Gastroesophageal sphincter (tissue), 4 donors: ENCODE measurements at regions not wholly inside any gene's neighbourhood (a gene's known extent, or its start where the extent isn't known, plus 50 kb on each side); places are given as distances from the start of the nearest gene placed in this dataset.
A peak's percentile ranks its signal among the peaks of the same experiment; 100 is the strongest.

Experiments
- ATAC-seq: fragments of 150-250 bp; one replicate; pipeline ENCODE4 v1.9.1; 2016; ENCODE audit warnings: mild to moderate bottlenecking, moderate library complexity
- H3K27ac ChIP-seq, 4 donors: fragments of 200-600 bp; sonication (generic) in 3 of 4; 1 replicate in 3 of 4; 2 replicates in 1 of 4; pipeline ENCODE4 v1.5.1; 2016 to 2019
- H3K27me3 ChIP-seq: fragments of 200-600 bp; sonication (generic); one replicate; pipeline ENCODE4 v1.5.1; 2019
- H3K36me3 ChIP-seq, 2 donors: fragments of 200-600 bp; sonication (generic); one replicate each; pipeline ENCODE4 v1.5.1; 2019; ENCODE audit warnings: control low read depth in 1 of 2
- H3K4me1 ChIP-seq, 3 donors: fragments of 200-600 bp; sonication (generic); 1 replicate in 2 of 3; 2 replicates in 1 of 3; pipeline ENCODE4 v1.5.1; 2016 to 2019; ENCODE audit warnings: control low read depth in 2 of 3
- H3K4me3 ChIP-seq, 2 donors: fragments of 200-600 bp; sonication (generic); one replicate each; pipeline ENCODE4 v1.5.1; 2019; ENCODE audit warnings: mild to moderate bottlenecking in 1 of 2, moderate library complexity in 1 of 2
- H3K9me3 ChIP-seq, 3 donors: fragments of 200-600 bp; sonication (generic); one replicate each; pipeline ENCODE4 v1.5.1; 2017 to 2019; ENCODE audit warnings: control low read depth in 2 of 3
- EP300 ChIP-seq: sonication (generic); formaldehyde crosslinking; IDR thresholded peaks from one replicate; pipeline ENCODE4 v1.6.1; 2017; ENCODE audit warnings: antibody characterized with exemption, mild to moderate bottlenecking
- POLR2A ChIP-seq, 2 donors: fragments of 450-650 bp; IDR thresholded peaks; one replicate each; pipeline ENCODE4 v1.6.1; 2017; ENCODE audit warnings: antibody characterized with exemption in 2 of 2, mild to moderate bottlenecking in 2 of 2, moderate library complexity in 1 of 2
- POLR2AphosphoS5 ChIP-seq: sonication (generic); formaldehyde crosslinking; IDR thresholded peaks from one replicate; pipeline ENCODE4 v1.6.1; 2017; ENCODE audit warnings: antibody characterized with exemption
- WGBS, 2 donors: methylation state at CpG; one replicate each; pipeline ENCODE4 v1.1.5; 2018; ENCODE audit warnings: low coverage in 1 of 2; 5-methylcytosine and 5-hydroxymethylcytosine counted together
- TF ChIP-seq, protein P1 (sequence below), 4 experiments: fragments of 200-600 bp in 2 of 4; fragments of 450-650 bp in 2 of 4; sonication (generic) in 1 of 4; IDR thresholded peaks; one replicate each; pipeline ENCODE4 v1.5.1; 2017 to 2019; ENCODE audit warnings: antibody characterized with exemption in 4 of 4, mild to moderate bottlenecking in 2 of 4, moderate library complexity in 2 of 4

DNA sequence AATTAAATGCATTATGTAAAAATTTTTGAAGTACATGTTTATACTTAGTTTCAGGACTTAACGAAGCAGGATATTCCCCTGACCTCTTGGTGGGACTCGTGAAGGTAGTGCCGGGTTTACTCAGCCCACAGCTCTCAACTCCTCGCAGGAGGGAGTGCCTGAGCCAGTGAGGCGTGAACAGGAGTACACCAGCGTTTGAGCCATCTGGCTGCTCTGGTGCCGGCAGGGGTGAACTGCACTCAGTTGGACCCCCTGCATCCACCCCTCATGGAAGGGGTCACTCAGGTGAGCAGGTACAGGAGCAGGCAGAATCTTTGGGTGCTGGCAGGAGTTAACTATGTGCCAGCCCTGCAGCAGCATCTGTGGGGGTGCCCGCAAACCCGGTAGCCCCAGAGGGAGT lies 625.1 kb upstream of the PCDH15 start:
- Histone ChIP-seq H3K9me3 (no peaks in the 10 kb centered on the region), H3K4me1 (no peaks in the 10 kb centered on the region), H3K27ac (no peak overlapping the region), H3K4me3 (no peak overlapping the region), H3K36me3 (no peaks in the 10 kb centered on the region), H3K27me3 (no peaks in the 10 kb centered on the region)
- no peak for ATAC-seq
- no peak for TF ChIP-seq EP300
- TF ChIP-seq, protein P1, sequence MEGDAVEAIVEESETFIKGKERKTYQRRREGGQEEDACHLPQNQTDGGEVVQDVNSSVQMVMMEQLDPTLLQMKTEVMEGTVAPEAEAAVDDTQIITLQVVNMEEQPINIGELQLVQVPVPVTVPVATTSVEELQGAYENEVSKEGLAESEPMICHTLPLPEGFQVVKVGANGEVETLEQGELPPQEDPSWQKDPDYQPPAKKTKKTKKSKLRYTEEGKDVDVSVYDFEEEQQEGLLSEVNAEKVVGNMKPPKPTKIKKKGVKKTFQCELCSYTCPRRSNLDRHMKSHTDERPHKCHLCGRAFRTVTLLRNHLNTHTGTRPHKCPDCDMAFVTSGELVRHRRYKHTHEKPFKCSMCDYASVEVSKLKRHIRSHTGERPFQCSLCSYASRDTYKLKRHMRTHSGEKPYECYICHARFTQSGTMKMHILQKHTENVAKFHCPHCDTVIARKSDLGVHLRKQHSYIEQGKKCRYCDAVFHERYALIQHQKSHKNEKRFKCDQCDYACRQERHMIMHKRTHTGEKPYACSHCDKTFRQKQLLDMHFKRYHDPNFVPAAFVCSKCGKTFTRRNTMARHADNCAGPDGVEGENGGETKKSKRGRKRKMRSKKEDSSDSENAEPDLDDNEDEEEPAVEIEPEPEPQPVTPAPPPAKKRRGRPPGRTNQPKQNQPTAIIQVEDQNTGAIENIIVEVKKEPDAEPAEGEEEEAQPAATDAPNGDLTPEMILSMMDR (IDR thresholded peaks at IDR 0.05): no peak
- TF ChIP-seq POLR2A (IDR thresholded peaks at IDR 0.05): no peak
- no peak for TF ChIP-seq POLR2AphosphoS5
- WGBS, 2 donors: 74 to 88% methylated on average over 5 to 7 of the region's 9 CpGs

DNA sequence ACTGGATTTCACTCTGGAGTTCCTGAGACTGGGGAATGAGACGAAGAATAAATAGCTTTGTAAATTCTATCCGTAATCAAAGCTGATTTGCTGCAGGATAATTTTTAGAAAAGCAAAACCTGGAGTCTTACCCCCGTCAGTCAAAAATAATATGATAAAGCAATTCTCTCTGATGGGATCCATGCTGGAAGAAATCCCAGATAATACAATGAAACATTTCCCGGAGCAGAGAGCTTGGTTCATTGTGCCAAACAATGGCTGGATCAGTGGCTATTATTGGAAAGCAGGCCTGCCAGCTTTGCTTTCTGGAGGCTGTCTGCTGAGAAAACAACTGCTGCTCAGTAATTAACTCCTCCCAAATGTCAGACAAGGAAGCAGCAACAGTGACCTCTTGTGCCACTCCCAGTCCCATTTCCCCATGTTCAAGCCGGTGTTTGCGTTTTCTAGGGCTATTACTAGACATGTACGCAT lies 609.4 kb upstream of the PCDH15 start:
- WGBS, 2 donors: 42 to 43% methylated on average over 2 to 7 of the region's 7 CpGs
- ATAC-seq: peak; percentile 69
- Histone ChIP-seq H3K36me3 (no peaks in the 10 kb centered on the region), H3K27ac (no peak overlapping the region), H3K27me3 (no peaks in the 10 kb centered on the region), H3K9me3 (no peaks in the 10 kb centered on the region), H3K4me1 (no peaks in the 10 kb centered on the region), H3K4me3 (no peak overlapping the region)
- TF ChIP-seq, protein P1 (IDR thresholded peaks at IDR 0.05): peak in 1 of 4 experiments; percentile 17
- TF ChIP-seq POLR2AphosphoS5 (no peak), EP300 (no peak), POLR2A (IDR thresholded peaks at IDR 0.05) (no peak)

- WGBS, 2 donors: 57 to 64% methylated on average over 6 of the region's 6 CpGs
- H3K4me3 ChIP-seq: no peak overlapping the region
- TF ChIP-seq POLR2AphosphoS5: no peak
- no peaks in the 10 kb centered on the region for H3K9me3 ChIP-seq
- no peak for ATAC-seq
- H3K27ac ChIP-seq: no peak overlapping the region
- H3K36me3 ChIP-seq: no peaks in the 10 kb centered on the region
- H3K27me3 ChIP-seq: no peaks in the 10 kb centered on the region
- H3K4me1 ChIP-seq: no peaks in the 10 kb centered on the region
Observed at GRCh38 chr10:55404094-55404493, 603.1 kb upstream of the PCDH15 start.

DNA sequence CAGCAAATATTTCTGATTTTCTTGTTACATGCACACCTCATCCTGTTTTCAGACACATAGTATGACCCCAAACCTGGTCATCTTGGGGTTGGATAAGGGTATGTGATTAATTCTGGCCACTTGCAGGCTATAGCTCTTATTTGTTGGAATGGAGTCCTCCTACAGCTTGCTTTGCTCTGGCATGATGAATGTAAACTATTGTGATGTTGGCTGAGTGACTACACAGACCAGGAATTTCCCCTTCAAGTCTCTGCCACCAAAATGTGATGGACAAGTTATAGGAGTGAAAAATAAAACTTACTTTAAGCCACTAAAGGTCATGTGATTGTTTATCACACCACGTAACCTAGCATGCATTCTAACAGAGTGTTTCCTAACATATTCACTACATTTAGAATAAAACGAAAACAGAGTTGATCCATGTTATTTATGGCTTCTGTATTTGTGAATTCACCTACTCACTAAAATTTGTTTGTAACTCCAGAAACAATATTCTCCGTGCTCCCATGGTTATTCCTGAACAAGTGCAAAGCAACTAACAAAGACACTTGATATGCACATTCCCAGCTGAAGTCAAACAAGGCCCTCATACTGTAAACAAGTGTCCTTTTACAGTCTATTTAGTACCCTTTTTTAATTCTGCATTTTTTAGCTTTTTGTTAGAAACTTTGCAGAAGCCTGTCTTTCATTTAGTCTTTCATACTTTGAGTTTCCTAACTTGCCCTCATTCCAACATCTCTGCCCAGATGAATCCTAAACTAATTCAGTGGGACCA lies 599.2 kb upstream of the PCDH15 start:
- no peaks in the 10 kb centered on the region for H3K4me1 ChIP-seq
- H3K9me3 ChIP-seq: no peaks in the 10 kb centered on the region
- no peak for ATAC-seq
- no peaks in the 10 kb centered on the region for H3K36me3 ChIP-seq
- no peak overlapping the region for H3K4me3 ChIP-seq
- no peaks in the 10 kb centered on the region for H3K27me3 ChIP-seq
- TF ChIP-seq POLR2A (IDR thresholded peaks at IDR 0.05) (no peak), EP300 (no peak)
- TF ChIP-seq, protein P1 (IDR thresholded peaks at IDR 0.05): no peak
- no peak overlapping the region for H3K27ac ChIP-seq
- WGBS, 2 donors: 56% methylated on average over 3 of the region's 3 CpGs

- ATAC-seq: no peak
- no peak overlapping the region for H3K27ac ChIP-seq
- H3K4me1 ChIP-seq: no peaks in the 10 kb centered on the region
- TF ChIP-seq, protein P1 (IDR thresholded peaks at IDR 0.05): no peak
- TF ChIP-seq EP300: no peak
- no peak for TF ChIP-seq POLR2A (IDR thresholded peaks at IDR 0.05)
- no peak for TF ChIP-seq POLR2AphosphoS5
- WGBS, 2 donors: 25 to 29% methylated on average over 1 of the region's 1 CpG
- H3K36me3 ChIP-seq: no peaks in the 10 kb centered on the region
- no peaks in the 10 kb centered on the region for H3K27me3 ChIP-seq
- H3K4me3 ChIP-seq: no peak overlapping the region
- no peaks in the 10 kb centered on the region for H3K9me3 ChIP-seq
Observed at GRCh38 chr10:55398497-55398882, 597.5 kb upstream of the PCDH15 start.
